KBM-7 (cell line): ENCODE measurements at regions not wholly inside any gene's neighbourhood (a gene's known extent, or its start where the extent isn't known, plus 50 kb on each side); places are given as distances from the start of the nearest gene placed in this dataset.
"Not testable (repeated sequence)": the region's sequence is repeated elsewhere in the genome, so short reads cannot be mapped to it uniquely, and the experiment has no call there.

Experiments used
- DNase-seq: peaks from one replicate; pipeline ENCODE4 v3.0.0-alpha.2; 2015
- in situ Hi-C: fragments of 300-500 bp; cut with MboI; formaldehyde crosslinking; loops from 2 replicates; pipeline ENCODE4 v1.14.3; 2020; ENCODE audit warnings: low sequenced_read_pairs, low pct_unique_long_range_greater_than_20kb, mixed read lengths

GRCh38 chr4:123588631-123589241 lies 192.1 kb downstream of the SPRY1 start:
- DNase-seq: peak; percentile 43
- in situ Hi-C loops: no loop called here

DNA sequence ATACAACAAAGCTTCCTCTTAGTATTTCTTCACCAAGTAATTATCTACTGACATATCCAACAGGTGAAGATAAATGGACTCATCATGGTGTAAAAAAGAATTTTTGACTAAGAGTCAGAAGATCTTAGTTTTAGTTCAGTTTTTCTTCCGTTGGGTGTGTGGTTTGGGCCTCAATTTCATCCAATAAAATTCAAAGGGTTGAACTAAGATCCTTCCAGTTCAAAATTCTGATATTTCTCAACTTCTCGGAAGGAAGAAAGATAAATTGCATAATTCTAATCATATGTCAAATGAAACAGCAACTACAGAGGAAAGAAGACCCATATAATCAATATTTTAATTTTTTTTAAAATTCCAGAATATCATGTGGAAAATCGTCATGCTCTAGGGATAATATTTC lies 192.7 kb downstream of the SPRY1 start:
- in situ Hi-C loops: no loop called here
- DNase-seq: no peak

DNA sequence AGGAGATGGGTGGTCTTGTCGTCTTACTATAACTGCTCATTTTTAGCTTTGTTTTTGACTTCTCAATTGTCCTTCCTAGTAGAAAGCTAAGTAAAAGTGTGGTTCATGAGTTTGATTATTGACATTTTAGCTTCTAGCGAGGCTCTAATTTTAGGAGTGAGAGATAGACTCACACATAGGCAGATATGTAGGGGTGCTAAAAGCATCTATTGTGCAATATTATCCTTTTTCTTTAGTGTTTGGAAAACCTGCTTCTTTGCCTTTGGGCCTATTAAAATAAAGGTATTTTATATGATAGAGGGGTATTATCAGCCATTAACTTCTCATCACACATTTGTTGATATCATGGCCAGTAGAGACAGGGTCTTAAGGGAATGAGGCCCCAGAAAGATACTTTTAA lies 195.3 kb downstream of the SPRY1 start:
- no peak for DNase-seq
- in situ Hi-C loops: no loop called here

GRCh38 chr4:123593655-123594054 lies 197.1 kb downstream of the SPRY1 start:
- no peak for DNase-seq
- in situ Hi-C loops: no loop called here

GRCh38 chr4:123596805-123597204 lies 200.2 kb downstream of the SPRY1 start:
- in situ Hi-C loops: no loop called here
- DNase-seq: no peak

DNA sequence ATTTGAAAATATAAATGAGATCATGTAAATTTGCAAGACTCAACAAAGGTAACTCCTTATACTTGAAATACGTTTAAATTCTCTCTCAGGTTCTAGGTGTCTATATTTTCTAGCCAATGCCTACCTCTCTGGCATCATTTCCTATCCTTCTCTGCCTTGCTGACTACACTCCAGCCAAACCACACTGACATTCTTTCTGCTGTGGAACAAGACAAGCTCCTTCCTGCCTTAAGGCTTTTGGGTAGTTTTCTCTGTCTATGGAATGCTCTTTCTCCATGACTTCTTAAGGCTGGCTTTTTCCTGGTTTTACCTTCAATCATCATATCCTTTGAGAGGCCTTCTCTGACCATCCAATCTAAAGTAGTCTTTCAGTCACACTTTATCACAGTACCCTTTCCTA lies 201.0 kb downstream of the SPRY1 start:
- in situ Hi-C loops: no loop called here
- no peak for DNase-seq

DNA sequence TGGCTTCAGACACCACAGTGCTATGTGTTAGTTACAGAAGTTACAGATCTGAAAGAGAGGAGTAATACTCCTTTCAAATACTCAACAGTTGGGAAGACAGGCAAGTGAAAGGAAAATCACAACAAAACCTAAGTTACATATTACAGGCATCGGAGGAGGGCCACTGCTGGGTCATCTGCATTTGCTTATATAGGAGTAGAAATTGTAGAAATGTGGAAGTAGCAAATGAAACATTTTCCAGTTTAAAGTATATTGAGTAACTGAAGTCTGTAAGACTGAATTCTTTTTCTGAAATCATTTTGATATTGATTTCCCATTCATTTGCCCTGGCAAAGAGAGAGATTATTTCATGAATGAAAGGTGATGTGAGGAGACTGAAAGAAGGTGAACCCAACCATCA lies 201.7 kb downstream of the SPRY1 start:
- in situ Hi-C loops: no loop called here

GRCh38 chr4:123599061-123599919 lies 202.7 kb downstream of the SPRY1 start:
- DNase-seq: no peak
- in situ Hi-C loops: no loop called here

More for the DNA sequence above, 201.7 kb downstream of the SPRY1 start:
- DNase-seq: no peak

DNA sequence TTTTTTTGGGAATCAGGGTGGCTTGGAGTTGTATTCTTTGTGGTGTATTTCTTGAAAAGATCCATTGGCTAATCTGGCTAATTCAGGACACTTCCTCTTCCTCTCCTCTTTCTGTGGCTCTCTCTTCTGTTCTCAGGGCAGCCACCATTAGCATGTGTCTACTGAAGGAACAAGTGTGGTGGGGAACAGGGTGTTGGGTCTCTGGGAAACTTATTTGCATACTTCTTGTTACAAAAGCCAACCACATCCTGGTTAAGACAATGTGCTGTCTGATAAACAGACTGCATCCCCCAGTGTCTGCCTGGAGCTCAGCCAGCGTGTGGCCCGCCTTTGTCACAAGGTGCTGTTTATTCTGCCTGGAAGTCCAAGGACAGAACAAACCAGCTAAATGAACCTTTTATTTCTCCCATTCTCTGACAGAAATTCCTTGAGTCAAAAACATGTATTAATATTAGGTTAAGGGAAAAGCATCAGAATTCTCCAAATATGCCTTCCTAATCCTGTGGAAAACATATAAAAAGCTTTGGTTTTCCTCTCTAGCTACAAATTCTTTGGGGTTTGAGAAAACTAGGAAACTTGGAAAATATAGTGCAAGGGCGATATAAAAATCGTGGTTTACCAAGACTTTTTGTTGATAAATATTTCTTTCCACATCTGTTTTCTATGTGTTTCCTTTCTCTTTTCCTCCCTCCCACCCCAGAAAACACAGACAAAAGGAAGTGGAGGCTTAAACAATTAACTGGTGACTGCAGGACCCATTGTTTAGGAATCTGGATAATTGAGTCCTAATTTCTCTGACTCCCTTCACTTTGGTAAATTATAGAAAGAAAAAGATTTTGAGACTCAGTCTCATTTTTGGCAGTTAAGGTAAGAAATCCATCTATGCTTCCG lies 203.6 kb downstream of the SPRY1 start:
- in situ Hi-C loops: no loop called here
- peak; percentile 96 for DNase-seq

- DNase-seq: no peak
- in situ Hi-C loops: no loop called here
These were observed 204.7 kb downstream of the SPRY1 start for GRCh38 chr4:123600987-123601904.

GRCh38 chr4:123602007-123602406 lies 205.4 kb downstream of the SPRY1 start:
- DNase-seq: no peak
- in situ Hi-C loops: no loop called here

- DNase-seq: no peak
- in situ Hi-C loops: no loop called here
These were observed 206.6 kb downstream of the SPRY1 start for GRCh38 chr4:123603165-123603564.

GRCh38 chr4:123605797-123606196 lies 209.2 kb downstream of the SPRY1 start:
- DNase-seq, in situ Hi-C loops: not testable (repeated sequence)

GRCh38 chr4:123606336-123606735 lies 209.7 kb downstream of the SPRY1 start:
- no peak for DNase-seq
- in situ Hi-C loops: no loop called here

GRCh38 chr4:123606946-123607542 lies 210.4 kb downstream of the SPRY1 start:
- in situ Hi-C loops: no loop called here
- DNase-seq: peak; percentile 32

GRCh38 chr4:123609829-123610228 lies 213.2 kb downstream of the SPRY1 start:
- in situ Hi-C loops: no loop called here
- no peak for DNase-seq

- in situ Hi-C loops: no loop called here
- DNase-seq: no peak
These were observed 217.2 kb downstream of the SPRY1 start for GRCh38 chr4:123613586-123614344.

GRCh38 chr4:123615901-123616300 lies 219.3 kb downstream of the SPRY1 start:
- in situ Hi-C loops: no loop called here
- DNase-seq: no peak
